Liver (tissue), 8 donors: ENCODE measurements at regions not wholly inside any gene's neighbourhood (a gene's known extent, or its start where the extent isn't known, plus 50 kb on each side); places are given as distances from the start of the nearest gene placed in this dataset.

Experiments
- DNase-seq: peaks from one replicate; pipeline ENCODE4 v3.0.0-alpha.2; 2017; ENCODE audit warnings: low spot score
- H3K27ac ChIP-seq, 2 donors: one replicate each; pipeline ENCODE4 v1.7.0; 2013; ENCODE audit warnings: inconsistent platforms in 2 of 2, low read length in 2 of 2, control low read depth in 1 of 2, low read depth in 1 of 2, mild to moderate bottlenecking in 1 of 2
- H3K27me3 ChIP-seq, 4 donors: one replicate each; pipeline versions ENCODE4 v1.6.1 to v1.7.0; 2013; ENCODE audit warnings: low read length in 3 of 4, inconsistent platforms in 1 of 4, mild to moderate bottlenecking in 1 of 4, moderate library complexity in 1 of 4; ENCODE audit not compliant: control insufficient read depth in 4 of 4, insufficient read depth in 4 of 4
- H3K36me3 ChIP-seq, 4 donors: one replicate each; pipeline versions ENCODE4 v1.6.1 to v1.7.0; 2013; ENCODE audit warnings: low read length in 3 of 4, mild to moderate bottlenecking in 3 of 4, low read depth in 1 of 4, moderate library complexity in 1 of 4; ENCODE audit not compliant: control insufficient read depth in 4 of 4, insufficient read depth in 3 of 4
- H3K4me1 ChIP-seq, 4 donors: one replicate each; pipeline versions ENCODE4 v1.6.1 to v1.7.0; 2013; ENCODE audit warnings: low read length in 3 of 4, mild to moderate bottlenecking in 3 of 4, moderate library complexity in 1 of 4; ENCODE audit not compliant: control insufficient read depth in 4 of 4, insufficient read depth in 4 of 4
- H3K4me3 ChIP-seq, 3 donors: one replicate each; pipeline versions ENCODE4 v1.6.1 to v1.7.0; 2013; ENCODE audit warnings: low read length in 3 of 3, control low read depth in 1 of 3, low read depth in 1 of 3, mild to moderate bottlenecking in 1 of 3
- H3K9ac ChIP-seq, 2 donors: one replicate each; pipeline ENCODE4 v1.7.0; 2013; ENCODE audit warnings: low read length in 2 of 2, mild to moderate bottlenecking in 2 of 2, moderate library complexity in 2 of 2, control low read depth in 1 of 2, low read depth in 1 of 2
- H3K9me3 ChIP-seq, 4 donors: one replicate each; pipeline versions ENCODE4 v1.6.1 to v1.7.0; 2013; ENCODE audit warnings: low read length in 3 of 4; ENCODE audit not compliant: control insufficient read depth in 4 of 4
- EGR1 ChIP-seq, 2 donors: IDR thresholded peaks; 2 replicates each; pipeline ENCODE4 v1.6.1; 2016 to 2018; ENCODE audit warnings: antibody characterized with exemption in 2 of 2, low read depth in 2 of 2
- FOXA1 ChIP-seq: IDR thresholded peaks from 2 replicates; pipeline ENCODE4 v1.6.1; 2016; ENCODE audit warnings: antibody characterized with exemption
- FOXA2 ChIP-seq: IDR thresholded peaks from 2 replicates; pipeline ENCODE4 v1.6.1; 2016; ENCODE audit warnings: antibody characterized with exemption
- GABPA ChIP-seq, 2 donors: IDR thresholded peaks in 1 of 2; conservative IDR thresholded peaks in 1 of 2; 2 replicates each; pipeline ENCODE4 v1.6.1; 2016; ENCODE audit warnings: antibody characterized with exemption in 2 of 2, mild to moderate bottlenecking in 1 of 2, moderate library complexity in 1 of 2
- HNF4A ChIP-seq, 2 donors: conservative IDR thresholded peaks; 2 replicates each; pipeline ENCODE4 v1.6.1; 2016; ENCODE audit warnings: antibody characterized with exemption in 2 of 2, mild to moderate bottlenecking in 2 of 2
- HNF4G ChIP-seq: IDR thresholded peaks from 2 replicates; pipeline ENCODE4 v1.6.1; 2016; ENCODE audit warnings: antibody characterized with exemption
- JUND ChIP-seq, 2 donors: IDR thresholded peaks; 2 replicates each; pipeline ENCODE4 v1.6.1; 2016; ENCODE audit warnings: antibody characterized with exemption in 2 of 2
- NR2F2 ChIP-seq: IDR thresholded peaks from 2 replicates; pipeline ENCODE4 v1.6.1; 2016; ENCODE audit warnings: antibody characterized with exemption
- RAD21 ChIP-seq, 2 donors: IDR thresholded peaks; 2 replicates each; pipeline ENCODE4 v1.6.1; 2016; ENCODE audit warnings: antibody characterized with exemption in 2 of 2, mild to moderate bottlenecking in 2 of 2
- RXRA ChIP-seq, 2 donors: IDR thresholded peaks; 2 replicates each; pipeline ENCODE4 v1.6.1; 2017 to 2018; ENCODE audit warnings: antibody characterized with exemption in 2 of 2, mild to moderate bottlenecking in 1 of 2
- SP1 ChIP-seq: IDR thresholded peaks from 2 replicates; pipeline ENCODE4 v1.6.1; 2018; ENCODE audit warnings: antibody characterized with exemption, mild to moderate bottlenecking
- TAF1 ChIP-seq: conservative IDR thresholded peaks from 2 replicates; pipeline ENCODE4 v1.6.1; 2016; ENCODE audit warnings: antibody characterized with exemption, mild to moderate bottlenecking
- YY1 ChIP-seq: IDR thresholded peaks from 2 replicates; pipeline ENCODE4 v1.6.1; 2016; ENCODE audit warnings: antibody characterized with exemption, mild to moderate bottlenecking
- WGBS: extraction: QIAGEN DNeasy Blood & Tissue Kit; methylation state at CpG from one replicate; pipeline ENCODE4 v1.1.7; 2013; 5-methylcytosine and 5-hydroxymethylcytosine counted together
- TF ChIP-seq, protein P1 (sequence below): IDR thresholded peaks from 2 replicates; pipeline ENCODE4 v1.6.1; 2016; ENCODE audit warnings: antibody characterized with exemption
- TF ChIP-seq, protein P2 (sequence below): IDR thresholded peaks from 2 replicates; pipeline ENCODE4 v1.6.1; 2016; ENCODE audit warnings: antibody characterized with exemption
- TF ChIP-seq, protein P3 (sequence below): fragments of 150-350 bp; IDR thresholded peaks from 2 replicates; pipeline ENCODE4 v1.5.1; 2017; ENCODE audit warnings: improper control_type of control experiment, low read depth, low read length; ENCODE audit not compliant: missing input control
- TF ChIP-seq, protein P4 (sequence below): IDR thresholded peaks from 2 replicates; pipeline ENCODE4 v1.6.1; 2016; ENCODE audit warnings: antibody characterized with exemption
- TF ChIP-seq, protein P5 (sequence below): IDR thresholded peaks from 2 replicates; pipeline ENCODE4 v1.6.1; 2016; ENCODE audit warnings: antibody characterized with exemption, mild to moderate bottlenecking
- donor health status: healthy.
- donor health status: healthy.
- donor health status: healthy.
- donor health status: healthy.
- donor health status: healthy.

DNA sequence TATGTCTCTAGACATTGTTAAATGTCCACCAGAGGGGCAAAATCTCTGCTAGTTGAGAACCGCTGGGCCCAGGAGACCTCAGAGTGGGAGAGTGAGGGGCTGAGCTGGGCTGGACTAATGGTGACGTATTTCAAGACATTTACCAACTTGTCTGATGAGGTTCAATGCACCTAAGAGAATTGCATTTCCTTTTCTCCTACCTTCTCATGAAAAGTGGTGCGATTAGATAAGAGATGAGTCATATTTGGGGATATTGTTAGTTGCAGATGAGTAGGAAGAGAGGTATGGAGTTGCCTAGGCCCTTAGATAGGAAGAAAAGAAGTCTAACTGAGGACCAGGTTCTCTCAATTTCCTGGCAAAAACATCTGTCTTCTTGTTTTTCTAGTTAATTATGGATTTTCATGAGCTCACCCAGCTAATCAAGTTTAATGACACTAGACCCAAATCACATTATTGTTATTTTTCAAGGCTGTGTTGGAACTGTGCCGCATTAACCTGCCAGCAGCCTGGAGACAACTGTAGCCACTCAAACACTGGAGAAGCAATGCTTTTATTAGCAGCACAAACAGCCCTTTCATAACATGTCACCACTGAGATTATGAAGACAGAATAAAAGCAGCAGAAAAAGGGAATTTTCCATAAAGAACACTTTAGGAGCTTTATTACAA, 144.2 kb downstream of the PDCD6IP start:
- Histone ChIP-seq H3K9ac (no peak overlapping the region), H3K9me3 (no peaks in the 10 kb centered on the region), H3K4me3 (no peak overlapping the region), H3K4me1 (no peaks in the 10 kb centered on the region), H3K27me3 (peaks cover 0 to 3% (median 0%) of the 10 kb centered on the region in 4 donors), H3K27ac (no peak overlapping the region), H3K36me3 (no peaks in the 10 kb centered on the region)
- WGBS, result 75% methylated on average over 4 of the region's 4 CpGs
- TF ChIP-seq, protein P1, sequence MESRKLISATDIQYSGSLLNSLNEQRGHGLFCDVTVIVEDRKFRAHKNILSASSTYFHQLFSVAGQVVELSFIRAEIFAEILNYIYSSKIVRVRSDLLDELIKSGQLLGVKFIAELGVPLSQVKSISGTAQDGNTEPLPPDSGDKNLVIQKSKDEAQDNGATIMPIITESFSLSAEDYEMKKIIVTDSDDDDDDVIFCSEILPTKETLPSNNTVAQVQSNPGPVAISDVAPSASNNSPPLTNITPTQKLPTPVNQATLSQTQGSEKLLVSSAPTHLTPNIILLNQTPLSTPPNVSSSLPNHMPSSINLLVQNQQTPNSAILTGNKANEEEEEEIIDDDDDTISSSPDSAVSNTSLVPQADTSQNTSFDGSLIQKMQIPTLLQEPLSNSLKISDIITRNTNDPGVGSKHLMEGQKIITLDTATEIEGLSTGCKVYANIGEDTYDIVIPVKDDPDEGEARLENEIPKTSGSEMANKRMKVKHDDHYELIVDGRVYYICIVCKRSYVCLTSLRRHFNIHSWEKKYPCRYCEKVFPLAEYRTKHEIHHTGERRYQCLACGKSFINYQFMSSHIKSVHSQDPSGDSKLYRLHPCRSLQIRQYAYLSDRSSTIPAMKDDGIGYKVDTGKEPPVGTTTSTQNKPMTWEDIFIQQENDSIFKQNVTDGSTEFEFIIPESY, result no peak
- TF ChIP-seq RXRA (IDR thresholded peaks at IDR 0.05) (no peak), HNF4G (no peak), JUND (IDR thresholded peaks at IDR 0.05) (no peak), YY1 (no peak), NR2F2 (no peak), FOXA2 (no peak), GABPA (IDR thresholded peaks at IDR 0.05 in 1 of 2, conservative IDR thresholded peaks at IDR 0.05 in 1 of 2) (no peak), EGR1 (IDR thresholded peaks at IDR 0.05; ENCODE audit: low read depth in 2 of 2) (no peak), HNF4A (conservative IDR thresholded peaks at IDR 0.05) (no peak), FOXA1 (no peak), RAD21 (IDR thresholded peaks at IDR 0.05) (no peak), TAF1 (no peak), SP1 (no peak)
- TF ChIP-seq, protein P2, sequence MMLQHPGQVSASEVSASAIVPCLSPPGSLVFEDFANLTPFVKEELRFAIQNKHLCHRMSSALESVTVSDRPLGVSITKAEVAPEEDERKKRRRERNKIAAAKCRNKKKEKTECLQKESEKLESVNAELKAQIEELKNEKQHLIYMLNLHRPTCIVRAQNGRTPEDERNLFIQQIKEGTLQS, result no peak
- TF ChIP-seq, protein P3, sequence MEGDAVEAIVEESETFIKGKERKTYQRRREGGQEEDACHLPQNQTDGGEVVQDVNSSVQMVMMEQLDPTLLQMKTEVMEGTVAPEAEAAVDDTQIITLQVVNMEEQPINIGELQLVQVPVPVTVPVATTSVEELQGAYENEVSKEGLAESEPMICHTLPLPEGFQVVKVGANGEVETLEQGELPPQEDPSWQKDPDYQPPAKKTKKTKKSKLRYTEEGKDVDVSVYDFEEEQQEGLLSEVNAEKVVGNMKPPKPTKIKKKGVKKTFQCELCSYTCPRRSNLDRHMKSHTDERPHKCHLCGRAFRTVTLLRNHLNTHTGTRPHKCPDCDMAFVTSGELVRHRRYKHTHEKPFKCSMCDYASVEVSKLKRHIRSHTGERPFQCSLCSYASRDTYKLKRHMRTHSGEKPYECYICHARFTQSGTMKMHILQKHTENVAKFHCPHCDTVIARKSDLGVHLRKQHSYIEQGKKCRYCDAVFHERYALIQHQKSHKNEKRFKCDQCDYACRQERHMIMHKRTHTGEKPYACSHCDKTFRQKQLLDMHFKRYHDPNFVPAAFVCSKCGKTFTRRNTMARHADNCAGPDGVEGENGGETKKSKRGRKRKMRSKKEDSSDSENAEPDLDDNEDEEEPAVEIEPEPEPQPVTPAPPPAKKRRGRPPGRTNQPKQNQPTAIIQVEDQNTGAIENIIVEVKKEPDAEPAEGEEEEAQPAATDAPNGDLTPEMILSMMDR, result no peak
- TF ChIP-seq, protein P4, sequence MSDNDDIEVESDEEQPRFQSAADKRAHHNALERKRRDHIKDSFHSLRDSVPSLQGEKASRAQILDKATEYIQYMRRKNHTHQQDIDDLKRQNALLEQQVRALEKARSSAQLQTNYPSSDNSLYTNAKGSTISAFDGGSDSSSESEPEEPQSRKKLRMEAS, result no peak
- TF ChIP-seq, protein P5, sequence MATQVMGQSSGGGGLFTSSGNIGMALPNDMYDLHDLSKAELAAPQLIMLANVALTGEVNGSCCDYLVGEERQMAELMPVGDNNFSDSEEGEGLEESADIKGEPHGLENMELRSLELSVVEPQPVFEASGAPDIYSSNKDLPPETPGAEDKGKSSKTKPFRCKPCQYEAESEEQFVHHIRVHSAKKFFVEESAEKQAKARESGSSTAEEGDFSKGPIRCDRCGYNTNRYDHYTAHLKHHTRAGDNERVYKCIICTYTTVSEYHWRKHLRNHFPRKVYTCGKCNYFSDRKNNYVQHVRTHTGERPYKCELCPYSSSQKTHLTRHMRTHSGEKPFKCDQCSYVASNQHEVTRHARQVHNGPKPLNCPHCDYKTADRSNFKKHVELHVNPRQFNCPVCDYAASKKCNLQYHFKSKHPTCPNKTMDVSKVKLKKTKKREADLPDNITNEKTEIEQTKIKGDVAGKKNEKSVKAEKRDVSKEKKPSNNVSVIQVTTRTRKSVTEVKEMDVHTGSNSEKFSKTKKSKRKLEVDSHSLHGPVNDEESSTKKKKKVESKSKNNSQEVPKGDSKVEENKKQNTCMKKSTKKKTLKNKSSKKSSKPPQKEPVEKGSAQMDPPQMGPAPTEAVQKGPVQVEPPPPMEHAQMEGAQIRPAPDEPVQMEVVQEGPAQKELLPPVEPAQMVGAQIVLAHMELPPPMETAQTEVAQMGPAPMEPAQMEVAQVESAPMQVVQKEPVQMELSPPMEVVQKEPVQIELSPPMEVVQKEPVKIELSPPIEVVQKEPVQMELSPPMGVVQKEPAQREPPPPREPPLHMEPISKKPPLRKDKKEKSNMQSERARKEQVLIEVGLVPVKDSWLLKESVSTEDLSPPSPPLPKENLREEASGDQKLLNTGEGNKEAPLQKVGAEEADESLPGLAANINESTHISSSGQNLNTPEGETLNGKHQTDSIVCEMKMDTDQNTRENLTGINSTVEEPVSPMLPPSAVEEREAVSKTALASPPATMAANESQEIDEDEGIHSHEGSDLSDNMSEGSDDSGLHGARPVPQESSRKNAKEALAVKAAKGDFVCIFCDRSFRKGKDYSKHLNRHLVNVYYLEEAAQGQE, result no peak
- no peak for DNase-seq
